AG10803 (cell line): ENCODE measurements at regions not wholly inside any gene's neighbourhood (a gene's known extent, or its start where the extent isn't known, plus 50 kb on each side); places are given as distances from the start of the nearest gene placed in this dataset.
"Not testable (repeated sequence)": the region's sequence is repeated elsewhere in the genome, so short reads cannot be mapped to it uniquely, and the experiment has no call there.

Experiments
- DNase-seq: peaks from one replicate; pipeline ENCODE4 v3.0.0; 2010; ENCODE audit warnings: low read depth
- H3K4me3 ChIP-seq: 2 replicates; pipeline ENCODE4 v1.5.1; 2011; ENCODE audit warnings: mild to moderate bottlenecking, low read length, control low read depth
- CTCF ChIP-seq: conservative IDR thresholded peaks from 2 replicates; pipeline ENCODE4 v1.5.1; 2011; ENCODE audit warnings: mild to moderate bottlenecking, low read length, control low read depth, inconsistent platforms

- DNase-seq, result no peak
- TF ChIP-seq CTCF, result no peak
- H3K4me3 ChIP-seq, result no peak overlapping the region
These were observed 614.3 kb downstream of the XPNPEP1 start for GRCh38 chr10:109308971-109309370.

- H3K4me3 ChIP-seq, DNase-seq: not testable (repeated sequence)
These were observed 616.2 kb downstream of the XPNPEP1 start for GRCh38 chr10:109307102-109307501.

GRCh38 chr10:109306698-109307097, 616.6 kb downstream of the XPNPEP1 start:
- DNase-seq, result no peak
- no peak overlapping the region for H3K4me3 ChIP-seq
- no peak for TF ChIP-seq CTCF

GRCh38 chr10:109287858-109288257, 635.5 kb downstream of the XPNPEP1 start:
- no peak for DNase-seq
- no peak for TF ChIP-seq CTCF
- H3K4me3 ChIP-seq, result no peak overlapping the region

GRCh38 chr10:109282510-109282909, 640.8 kb downstream of the XPNPEP1 start:
- peak; percentile 85 for DNase-seq
- no peak for TF ChIP-seq CTCF
- no peak overlapping the region for H3K4me3 ChIP-seq

- no peak for TF ChIP-seq CTCF
- DNase-seq, result no peak
- H3K4me3 ChIP-seq, result no peak overlapping the region
These were observed 642.0 kb downstream of the XPNPEP1 start for GRCh38 chr10:109281347-109281746.

GRCh38 chr10:109280837-109281236, 642.5 kb downstream of the XPNPEP1 start:
- no peak overlapping the region for H3K4me3 ChIP-seq
- no peak for DNase-seq
- TF ChIP-seq CTCF, result no peak

- no peak for TF ChIP-seq CTCF
- peak; percentile 24 for DNase-seq
- no peak overlapping the region for H3K4me3 ChIP-seq
These were observed 645.9 kb downstream of the XPNPEP1 start for GRCh38 chr10:109277456-109277855.
